SK-N-MC (cell line): ENCODE measurements at regions not wholly inside any gene's neighbourhood (a gene's known extent, or its start where the extent isn't known, plus 50 kb on each side); places are given as distances from the start of the nearest gene placed in this dataset.

Source experiments
- EZH2 ChIP-seq: fragments of 200-600 bp; sonication (generic); IDR thresholded peaks from one replicate; pipeline ENCODE4 v1.6.1; 2017; ENCODE audit warnings: antibody characterized with exemption
- FOXP2 ChIP-seq: optimal IDR thresholded peaks from 2 replicates; pipeline ENCODE3; 2011; ENCODE audit warnings: mild to moderate bottlenecking, moderate library complexity; ENCODE audit not compliant: insufficient read depth; ENCODE audit errors: extremely low read length, control extremely low read depth
- POLR2AphosphoS5 ChIP-seq: IDR thresholded peaks from 2 replicates; pipeline ENCODE4 v1.6.1; 2012; ENCODE audit warnings: mild to moderate bottlenecking, low read depth, low read length, borderline replicate concordance

- TF ChIP-seq EZH2 (no peak), POLR2AphosphoS5 (no peak), FOXP2 (no peak)
Observed at GRCh38 chr16:9687737-9688319, 494.4 kb downstream of the GRIN2A start.
